IPS DF 19.7 (cell line): ENCODE measurements at regions not wholly inside any gene's neighbourhood (a gene's known extent, or its start where the extent isn't known, plus 50 kb on each side); places are given as distances from the start of the nearest gene placed in this dataset.
"Not testable (repeated sequence)": the region's sequence is repeated elsewhere in the genome, so short reads cannot be mapped to it uniquely, and the experiment has no call there.

ENCODE experiments used
- DNase-seq: peaks from one replicate; pipeline ENCODE4 v3.0.0-alpha.2; 2013; ENCODE audit warnings: low read depth, low spot score

DNA sequence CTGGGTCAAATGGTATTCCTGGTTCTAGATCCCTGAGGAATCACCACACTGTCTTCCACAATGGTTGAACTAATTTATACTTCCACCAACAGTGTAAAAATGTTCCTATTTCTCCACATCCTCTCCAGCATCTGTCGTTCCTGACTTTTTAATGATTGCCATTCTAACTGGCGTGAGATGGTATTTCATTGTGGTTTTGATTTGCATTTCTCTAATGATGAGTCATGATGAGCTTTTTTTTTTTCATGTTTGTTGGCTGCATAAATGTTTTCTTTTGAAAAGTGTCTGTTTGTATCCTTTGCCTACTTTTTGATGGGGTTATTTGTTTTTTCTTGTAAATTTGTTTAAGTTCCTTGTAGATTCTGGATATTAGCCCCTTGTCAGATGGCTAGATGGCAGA, 214.4 kb upstream of the HS3ST1 start:
- not testable (repeated sequence) for DNase-seq

DNA sequence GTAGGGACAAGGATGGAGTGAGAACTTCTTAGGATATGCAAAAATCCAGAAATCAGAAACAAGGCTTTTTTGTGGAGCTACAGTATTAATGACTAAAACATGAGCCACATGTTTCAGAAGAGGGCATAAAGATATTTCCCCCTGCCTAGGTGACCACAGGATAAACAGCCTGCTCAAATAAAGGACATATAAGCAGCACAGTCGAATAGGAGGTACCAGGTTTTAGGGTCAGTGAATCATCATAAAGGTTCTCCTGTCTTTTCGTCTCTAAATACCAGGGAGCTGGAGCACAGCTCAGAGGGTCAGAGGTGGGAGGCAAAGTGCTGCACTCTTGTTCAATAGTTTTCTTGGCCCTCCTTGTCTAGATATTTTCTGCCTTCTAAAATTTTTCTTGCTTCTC, 211.9 kb upstream of the HS3ST1 start:
- no peak for DNase-seq

DNA sequence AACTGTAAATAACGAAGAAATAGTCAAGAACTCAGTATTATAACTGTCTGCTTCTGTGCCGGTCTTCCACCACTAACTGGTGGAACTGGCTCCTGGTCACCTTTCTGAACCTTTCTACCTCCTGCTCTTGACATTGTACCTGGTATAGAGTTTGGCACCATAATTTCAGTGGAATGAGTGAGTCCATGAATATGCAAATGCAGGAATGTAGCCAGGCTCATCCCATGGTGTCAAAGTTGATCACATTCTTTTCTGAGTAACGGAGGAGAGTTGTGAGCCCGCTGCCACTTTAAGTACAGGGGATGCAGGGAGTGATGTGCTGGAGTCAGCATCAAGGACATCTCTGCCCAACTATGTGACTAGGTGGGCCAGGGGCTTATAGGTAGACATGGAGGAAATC, 207.9 kb upstream of the HS3ST1 start:
- DNase-seq = no peak

DNA sequence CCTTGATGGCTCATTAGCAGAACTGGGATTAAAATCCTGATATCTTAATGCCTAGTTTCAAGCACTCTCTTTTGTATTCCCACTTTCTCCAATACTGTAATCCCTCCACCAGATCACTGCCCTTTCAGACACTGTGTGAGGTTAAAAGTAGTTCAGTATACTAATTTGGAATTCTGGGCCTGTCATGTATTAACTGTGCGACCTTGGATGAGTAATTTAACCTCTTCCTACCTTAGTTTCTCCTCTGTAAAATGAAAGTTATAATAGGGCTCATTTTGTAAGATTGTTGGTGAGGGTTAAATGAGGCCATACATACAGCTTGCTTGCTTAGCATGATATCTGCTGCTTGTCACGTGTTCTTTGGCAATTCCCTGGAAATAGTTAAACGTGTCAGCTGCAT, 207.3 kb upstream of the HS3ST1 start:
- no peak for DNase-seq

DNA sequence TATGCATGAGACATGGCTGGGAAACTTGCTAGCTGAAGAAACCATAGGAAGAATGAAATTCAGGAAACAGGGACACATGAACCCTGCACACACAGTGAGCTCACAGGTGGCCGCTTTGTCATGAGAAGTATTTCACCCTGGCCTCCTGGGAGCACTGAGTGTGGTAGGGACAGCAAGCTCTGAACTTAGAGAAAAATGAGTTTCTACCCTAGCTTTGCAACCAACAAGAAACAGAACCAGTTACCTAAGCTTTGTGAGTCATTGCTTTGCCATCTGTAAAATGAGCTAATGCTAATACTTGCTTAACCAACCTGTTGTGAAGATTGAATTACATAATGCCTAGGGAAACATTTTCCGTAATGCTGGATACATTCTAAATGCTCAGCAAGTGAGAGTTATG, 206.6 kb upstream of the HS3ST1 start:
- no peak for DNase-seq

DNA sequence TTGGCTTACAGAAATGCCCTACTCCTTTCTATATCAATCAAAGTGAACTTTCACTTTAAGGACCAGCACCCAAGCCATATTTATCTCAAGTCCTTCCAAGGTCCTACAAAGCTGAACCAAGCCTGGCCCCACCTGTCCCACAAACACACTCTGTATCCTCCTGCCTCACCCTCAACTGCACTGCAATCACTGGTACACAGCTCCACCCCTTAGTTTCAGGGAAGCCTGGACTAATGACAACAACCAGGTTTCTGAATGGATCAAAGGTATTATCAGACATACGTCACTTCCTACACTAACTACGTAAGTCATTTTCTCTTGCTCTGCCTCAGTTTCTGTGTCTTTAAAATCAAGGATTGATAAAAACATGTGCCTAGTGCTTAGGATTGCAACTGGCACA, 205.6 kb upstream of the HS3ST1 start:
- no peak for DNase-seq

DNA sequence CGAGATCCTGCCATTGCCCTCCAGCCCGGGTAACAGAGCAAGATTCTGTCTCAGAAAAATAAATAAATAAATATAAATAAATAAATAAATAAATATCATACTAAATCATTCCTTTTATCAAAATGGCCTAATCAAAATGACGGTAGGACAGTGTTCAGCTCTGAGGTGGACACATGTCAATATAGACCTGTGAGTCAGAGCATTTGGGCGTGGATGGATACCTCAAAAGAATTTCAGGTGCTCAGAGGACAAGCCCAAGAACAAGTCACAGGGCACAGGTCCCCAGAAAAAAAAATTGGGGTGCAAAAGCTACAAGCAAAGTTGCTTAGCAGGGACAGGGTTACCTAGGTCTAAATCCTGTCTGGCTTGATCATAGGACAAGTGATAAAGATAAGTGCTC, 204.7 kb upstream of the HS3ST1 start:
- no peak for DNase-seq

DNA sequence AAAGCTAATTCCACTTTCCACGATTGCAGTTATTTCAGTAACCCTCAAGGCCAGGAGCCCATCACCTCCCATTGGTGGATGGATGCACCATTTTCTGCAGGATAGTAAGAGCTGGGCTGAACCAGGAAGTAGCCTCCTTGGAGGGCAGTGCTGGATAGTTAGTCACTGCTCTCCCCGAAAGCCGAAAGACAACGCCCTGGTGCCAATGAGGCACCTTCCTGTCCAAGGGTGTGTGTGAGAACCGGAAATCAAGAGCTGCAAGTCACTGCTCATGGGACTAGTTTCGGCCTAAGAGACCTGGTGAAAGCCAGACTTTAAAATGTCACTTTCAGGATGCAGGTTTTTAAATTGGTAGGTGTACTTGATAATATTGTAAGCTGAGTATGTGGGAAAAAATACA, 203.8 kb upstream of the HS3ST1 start:
- no peak for DNase-seq

DNA sequence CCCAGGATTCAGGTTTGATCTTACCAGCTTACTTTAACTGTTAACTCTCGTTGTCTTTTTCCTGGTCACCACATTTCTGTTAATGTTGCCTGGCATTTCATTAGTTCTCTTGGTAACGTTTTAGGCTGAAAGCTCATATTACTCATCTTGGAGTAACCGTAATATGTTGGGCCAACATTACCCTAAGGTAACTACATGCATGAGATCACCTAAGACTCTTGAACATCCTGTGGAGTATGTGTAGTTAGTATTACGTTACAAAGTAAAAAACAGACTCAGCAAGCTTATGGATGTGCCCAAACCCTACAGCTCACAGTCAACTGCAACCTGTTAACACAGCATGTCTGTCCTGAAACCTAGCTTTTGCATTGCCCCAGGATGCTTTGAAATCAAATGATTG, 203.3 kb upstream of the HS3ST1 start:
- no peak for DNase-seq

DNA sequence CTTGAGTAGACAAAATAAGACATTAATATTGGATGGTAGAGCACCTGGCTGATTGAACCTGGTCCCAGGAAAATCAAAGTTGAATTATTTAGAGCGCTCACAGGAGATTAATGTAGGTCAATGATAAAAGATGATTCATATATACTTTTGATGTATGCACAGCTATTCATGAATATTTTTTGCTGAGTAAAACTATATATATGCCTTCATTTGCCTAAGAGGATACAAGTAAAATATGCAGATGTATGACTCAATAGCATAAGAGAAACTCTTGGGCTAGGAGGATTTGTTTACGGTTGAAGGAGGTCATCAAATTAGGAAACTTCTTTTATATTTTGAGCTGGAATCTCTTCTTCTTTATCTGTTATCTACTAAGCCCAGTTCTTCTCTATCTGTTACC, 202.7 kb upstream of the HS3ST1 start:
- no peak for DNase-seq

DNA sequence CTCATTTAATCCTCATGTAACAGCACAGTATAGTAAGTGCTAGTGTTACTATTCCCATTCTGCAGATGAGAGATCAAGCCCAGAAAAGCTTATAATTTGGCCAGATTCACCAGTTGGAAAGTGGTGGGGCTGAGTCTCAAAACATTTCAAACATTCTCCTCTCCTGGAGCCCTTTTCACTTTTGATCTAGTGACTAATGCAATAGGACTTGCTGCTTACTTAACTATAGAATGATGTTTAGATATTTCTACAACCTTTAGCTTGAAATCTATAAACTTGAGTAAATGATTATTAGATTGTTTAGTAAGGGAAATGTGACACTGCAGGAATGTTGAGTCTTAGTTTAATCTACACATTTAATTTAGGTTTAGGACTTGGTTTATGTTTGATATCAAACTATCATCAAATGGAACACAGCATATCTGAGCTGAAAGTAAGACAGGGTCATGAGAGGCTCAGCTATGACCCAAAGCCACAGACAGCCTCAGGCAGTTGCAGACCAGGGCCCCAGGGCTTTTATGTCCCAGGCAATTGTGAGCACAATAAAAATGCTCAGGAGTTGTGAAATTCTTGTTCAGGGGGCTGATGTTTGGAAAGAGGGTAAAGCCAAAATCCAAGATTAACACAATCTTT, 199.5 kb upstream of the HS3ST1 start:
- DNase-seq = no peak

DNA sequence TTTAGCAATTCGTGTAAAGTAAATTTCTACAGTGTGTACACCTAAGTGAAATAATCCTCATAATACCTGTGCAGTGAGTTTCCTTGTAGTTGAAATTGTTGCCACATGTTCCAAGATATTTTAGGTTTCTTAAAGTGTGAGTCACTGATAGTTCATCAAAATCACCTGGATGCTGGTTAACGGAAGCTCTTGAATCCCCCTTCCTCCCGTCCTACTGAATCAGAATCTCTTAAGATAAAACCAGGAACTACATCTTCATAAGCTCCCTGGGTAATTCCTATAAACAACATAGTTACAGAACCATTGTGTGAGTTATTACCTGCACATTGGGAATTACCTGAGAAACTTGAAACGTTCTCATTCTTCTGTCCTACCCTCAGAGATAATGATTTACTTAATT, 197.4 kb upstream of the HS3ST1 start:
- no peak for DNase-seq

DNA sequence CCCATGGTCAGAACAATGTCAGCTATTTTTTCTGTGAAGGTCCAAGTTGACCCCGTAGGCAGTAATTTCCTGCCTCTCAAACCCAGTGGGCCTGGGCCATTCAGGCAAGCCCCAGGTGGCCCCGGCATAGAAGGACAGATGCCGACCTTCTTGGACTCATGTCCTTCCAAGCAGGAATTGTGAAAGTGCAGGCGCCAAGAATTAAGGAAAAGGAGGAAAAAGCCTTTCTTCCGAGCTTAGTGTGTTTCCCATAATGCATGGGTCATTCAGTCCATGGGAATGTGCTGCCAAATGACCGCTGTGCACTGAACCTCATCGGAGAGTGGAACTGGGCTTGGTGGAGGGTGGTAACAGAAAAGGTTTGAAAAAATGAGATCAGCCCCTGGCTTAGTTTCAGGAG, 196.5 kb upstream of the HS3ST1 start:
- DNase-seq = no peak

DNA sequence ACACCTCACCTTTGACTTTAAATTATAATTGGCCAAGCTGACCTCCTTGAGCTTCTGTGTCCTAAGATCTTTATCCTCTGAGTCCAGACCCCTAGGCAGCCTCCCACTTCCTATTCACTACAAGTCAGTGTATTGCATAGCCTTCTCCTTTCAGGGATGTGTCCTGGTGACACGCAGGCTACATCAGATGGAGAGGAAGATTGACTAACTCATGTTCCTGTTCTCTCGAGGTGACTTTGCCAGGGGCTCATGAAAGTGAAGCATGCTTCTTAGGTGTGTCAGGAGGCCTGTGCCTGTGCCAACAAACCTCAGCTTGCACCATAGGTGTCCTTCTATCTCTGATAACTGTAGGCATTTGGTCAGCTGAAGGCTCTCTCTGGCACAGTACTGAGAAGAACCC, 195.7 kb upstream of the HS3ST1 start:
- no peak for DNase-seq

DNA sequence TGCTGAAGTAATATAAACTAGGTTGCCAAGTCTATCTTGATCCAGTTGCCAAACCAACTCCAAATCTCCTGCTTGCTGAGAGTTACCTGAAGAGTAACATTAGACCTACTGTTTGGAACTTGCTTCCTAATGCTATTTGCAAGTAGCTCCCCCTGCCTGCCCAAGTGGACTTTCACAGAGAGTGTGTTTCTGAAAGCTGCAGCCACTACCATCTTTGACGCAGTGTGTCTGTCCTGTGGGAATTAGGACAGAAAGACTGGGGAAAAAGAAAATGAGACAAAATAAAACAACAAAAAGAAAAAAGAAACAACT, 195.0 kb upstream of the HS3ST1 start:
- DNase-seq = no peak

DNA sequence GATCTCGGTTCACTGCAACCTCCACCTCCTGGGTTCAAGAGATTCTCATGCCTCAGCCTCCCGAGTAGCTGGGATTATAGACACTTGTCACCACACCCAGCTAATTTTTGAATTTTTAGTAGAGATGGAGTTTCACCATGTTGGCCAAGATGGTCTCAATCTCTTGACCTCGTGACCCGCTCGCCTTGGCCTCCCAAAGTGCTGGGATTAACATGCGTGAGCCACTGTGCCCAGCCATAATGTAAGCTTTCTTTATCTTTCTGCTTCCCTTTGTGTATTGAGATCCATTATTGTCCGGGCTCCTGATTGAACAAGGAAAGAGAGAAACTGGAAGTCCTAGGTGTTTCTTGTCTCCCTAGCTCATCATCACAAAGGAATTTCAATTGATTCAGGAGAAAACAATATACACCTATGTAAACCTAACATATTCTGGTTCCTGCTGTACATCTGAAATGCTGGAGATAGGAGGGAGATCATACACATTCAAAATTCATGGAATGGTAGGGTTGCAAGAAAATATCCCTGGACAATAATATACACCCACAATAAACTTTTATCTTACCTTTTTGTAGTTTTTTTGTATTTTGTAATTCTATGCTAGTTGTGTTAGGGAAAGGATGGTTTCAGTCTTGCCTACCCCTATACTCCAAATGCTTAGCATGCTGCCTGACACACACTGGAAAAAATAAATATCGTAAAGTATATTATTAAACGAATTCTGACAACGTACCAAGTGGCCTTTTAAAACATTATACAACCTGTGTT, 194.4 kb upstream of the HS3ST1 start:
- DNase-seq = no peak

DNA sequence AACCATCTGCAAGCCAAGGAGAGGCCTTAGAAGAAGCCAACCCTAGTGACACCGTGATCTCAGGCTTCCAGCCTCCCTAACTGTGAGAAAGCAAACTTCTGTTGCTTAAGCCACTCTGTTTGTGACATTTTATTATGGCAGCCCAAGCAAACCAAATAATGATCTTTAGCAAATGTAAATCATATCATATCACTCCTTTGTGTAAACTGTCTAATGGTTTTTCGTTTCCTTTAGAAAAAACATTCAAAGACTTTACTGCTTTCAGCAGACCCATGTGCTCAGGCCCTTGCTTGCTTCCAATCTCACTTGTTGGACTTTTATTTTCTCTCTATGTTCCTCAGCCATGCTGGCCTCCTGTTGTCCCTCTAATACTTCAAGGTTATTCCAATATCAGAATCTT, 192.2 kb upstream of the HS3ST1 start:
- no peak for DNase-seq

DNA sequence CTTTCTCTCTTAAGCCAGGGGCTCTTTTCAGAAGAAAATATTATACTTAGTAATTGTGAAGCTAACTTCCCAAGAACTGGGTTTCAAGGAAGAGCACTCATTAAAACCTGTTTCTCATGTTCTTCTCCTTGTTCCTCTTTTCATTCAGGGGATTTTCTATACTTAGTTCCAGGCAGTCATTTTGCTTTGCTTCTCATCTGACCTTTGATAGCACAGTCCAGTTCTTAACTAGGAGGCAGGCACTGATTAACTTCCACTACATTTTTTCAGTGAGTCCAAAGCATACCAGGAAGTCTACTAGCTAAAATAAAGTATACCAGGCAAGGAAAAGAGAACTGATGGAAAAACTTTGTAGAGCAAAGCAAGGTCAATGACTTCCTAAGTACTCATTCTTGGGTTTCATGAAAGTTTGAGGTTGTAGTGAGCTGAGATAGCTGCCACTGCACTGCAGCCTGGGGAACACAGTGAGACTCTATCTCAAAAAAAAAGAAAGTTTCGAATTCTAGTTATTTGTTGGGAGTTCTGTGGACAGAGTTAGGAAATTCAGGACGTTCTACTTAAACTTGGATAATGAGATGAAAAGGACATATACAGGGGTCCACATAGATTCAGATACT, 190.1 kb upstream of the HS3ST1 start:
- no peak for DNase-seq

DNA sequence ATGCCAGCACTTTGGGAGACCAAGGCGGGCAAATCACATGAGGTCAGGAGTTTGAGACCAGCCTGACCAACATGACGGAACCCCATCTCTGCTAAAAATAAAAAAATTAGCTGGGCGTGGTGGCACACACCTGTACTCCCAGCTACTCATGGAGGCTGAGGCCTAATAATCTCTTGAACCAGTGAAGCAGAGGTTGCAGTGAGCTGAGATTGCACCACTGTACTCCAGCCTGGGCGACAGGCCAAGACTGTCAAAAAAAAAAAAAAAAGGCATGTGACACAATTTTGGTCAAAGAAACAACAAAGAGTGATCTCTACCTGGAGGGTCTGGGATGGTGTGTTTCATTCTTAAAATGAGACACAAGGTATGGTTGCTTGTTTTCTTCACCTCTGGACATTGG, 188.2 kb upstream of the HS3ST1 start:
- DNase-seq = no peak

DNA sequence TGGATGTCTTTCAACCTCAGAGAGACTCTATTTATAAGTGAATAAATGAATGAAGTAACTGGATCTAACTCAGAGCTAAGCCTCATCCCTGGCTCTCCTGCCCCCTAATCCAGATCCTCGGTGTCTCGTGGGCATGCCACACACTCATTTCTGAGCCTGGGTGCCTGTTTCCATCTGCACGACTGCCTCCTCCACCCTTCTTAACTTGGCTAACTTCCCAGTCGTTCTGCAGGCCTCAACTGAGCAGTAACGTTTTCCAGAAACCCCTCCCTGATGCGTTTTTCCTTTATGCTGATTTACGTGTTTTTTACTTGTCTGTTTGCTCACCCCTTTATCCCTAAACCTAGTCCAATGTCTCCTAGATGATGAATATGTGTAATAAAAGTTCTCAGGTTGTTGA, 186.9 kb upstream of the HS3ST1 start:
- no peak for DNase-seq

DNA sequence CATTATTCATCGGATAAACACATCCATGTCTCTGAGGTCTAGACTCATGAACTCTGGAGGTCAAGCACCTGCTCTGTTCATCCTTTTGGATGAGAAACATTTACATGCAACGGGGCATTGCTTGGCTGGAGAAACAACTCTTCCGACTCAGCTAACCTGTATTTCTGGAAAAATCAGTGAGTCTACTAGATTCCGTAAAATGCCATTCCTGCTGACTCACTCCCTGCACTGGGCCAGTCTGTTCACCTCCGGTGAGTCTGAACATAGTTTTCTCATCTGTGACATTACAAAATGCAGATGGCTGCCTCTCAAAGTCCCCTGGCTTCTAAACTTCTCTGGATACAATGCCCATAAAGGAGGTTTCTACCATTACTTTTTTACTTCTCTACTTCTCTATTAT, 185.7 kb upstream of the HS3ST1 start:
- no peak for DNase-seq

DNA sequence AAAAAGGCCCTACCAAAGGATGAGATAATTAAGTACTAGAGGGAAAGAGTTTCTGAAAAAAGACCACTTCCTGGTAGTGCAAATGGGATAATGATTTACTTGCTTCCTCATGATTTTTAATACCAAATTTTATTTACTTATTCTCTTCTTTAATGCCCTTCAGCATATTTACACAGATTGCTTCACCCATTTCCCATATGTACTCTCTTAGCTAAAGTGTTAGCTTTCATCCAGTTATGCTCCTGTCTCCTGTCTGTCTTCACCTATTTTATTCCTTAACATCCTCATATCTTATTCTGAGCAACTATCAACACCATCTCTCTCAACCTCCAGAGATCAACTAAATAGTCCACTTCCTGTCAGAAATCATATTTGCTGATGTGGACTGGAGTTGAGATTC, 183.2 kb upstream of the HS3ST1 start:
- no peak for DNase-seq

DNA sequence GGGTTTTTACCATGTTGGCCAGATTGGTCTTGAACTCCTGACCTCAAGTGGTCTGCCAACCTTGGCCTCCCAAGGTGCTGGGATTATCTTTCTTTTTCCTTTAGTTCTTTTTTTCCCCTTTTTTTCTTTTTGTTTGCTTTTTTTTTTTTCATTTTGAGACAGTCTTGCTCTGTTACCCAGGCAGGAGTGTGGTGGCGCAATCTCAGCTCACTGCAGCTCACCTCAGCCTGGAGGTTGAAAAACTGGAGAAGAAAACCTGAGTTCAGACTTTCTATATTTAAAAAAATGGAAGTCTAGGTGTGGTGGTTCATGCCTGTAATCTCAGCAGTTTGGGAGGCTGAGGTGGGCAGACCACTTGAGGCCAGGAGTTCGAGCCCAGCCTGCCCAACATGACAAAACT, 181.1 kb upstream of the HS3ST1 start:
- DNase-seq = no peak

DNA sequence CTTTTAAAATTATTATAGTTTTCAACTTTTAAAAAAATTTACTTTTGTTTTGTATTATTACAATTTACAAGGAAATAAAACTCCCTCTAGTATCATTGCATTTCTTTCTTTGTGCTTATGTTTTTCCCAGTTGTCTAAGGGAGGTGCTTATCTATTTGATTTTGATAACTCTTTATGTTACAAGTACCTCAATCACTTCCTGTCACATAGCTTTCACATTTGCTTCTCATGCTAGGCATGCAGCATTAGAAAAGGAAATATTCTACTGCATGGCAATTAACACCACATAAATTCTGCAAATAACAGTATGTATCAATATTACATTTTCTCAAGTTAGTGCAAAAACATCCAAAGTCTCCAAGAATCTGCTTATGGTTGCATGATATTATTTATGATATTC, 180.3 kb upstream of the HS3ST1 start:
- DNase-seq = no peak
